H9 (cell line): ENCODE measurements at regions not wholly inside any gene's neighbourhood (a gene's known extent, or its start where the extent isn't known, plus 50 kb on each side); places are given as distances from the start of the nearest gene placed in this dataset.

Experiments used
- DNase-seq: peaks from one replicate; pipeline ENCODE4 v3.0.0-alpha.2; 2017
- H2AFZ ChIP-seq: one replicate; pipeline ENCODE4 v1.6.1; 2013; ENCODE audit warnings: mild to moderate bottlenecking, low read length, control low read depth, moderate library complexity
- H2AK5ac ChIP-seq: 2 replicates; pipeline ENCODE4 v1.6.1; 2013; ENCODE audit warnings: low read length, control low read depth, mixed read lengths; ENCODE audit not compliant: insufficient read length
- H2BK120ac ChIP-seq: one replicate; pipeline ENCODE4 v1.6.1; 2013; ENCODE audit warnings: low read depth, mild to moderate bottlenecking, low read length, control low read depth, inconsistent platforms; ENCODE audit not compliant: poor library complexity, severe bottlenecking
- H2BK12ac ChIP-seq: 2 replicates; pipeline ENCODE4 v1.6.1; 2013; ENCODE audit warnings: low read length, control low read depth, mixed read lengths, low read depth; ENCODE audit not compliant: insufficient read length
- H2BK15ac ChIP-seq: 2 replicates; pipeline ENCODE4 v1.6.1; 2013; ENCODE audit warnings: low read depth, low read length, control low read depth
- H2BK20ac ChIP-seq: one replicate; pipeline ENCODE4 v1.6.1; 2013; ENCODE audit warnings: low read depth, mild to moderate bottlenecking, low read length, control low read depth, inconsistent platforms; ENCODE audit not compliant: poor library complexity, severe bottlenecking
- H2BK5ac ChIP-seq: 2 replicates; pipeline ENCODE4 v1.6.1; 2013; ENCODE audit warnings: low read length, control low read depth, mixed read lengths; ENCODE audit not compliant: insufficient read length
- H3K14ac ChIP-seq: 2 replicates; pipeline ENCODE4 v1.6.1; 2013; ENCODE audit warnings: low read length, control low read depth; ENCODE audit not compliant: insufficient read depth
- H3K18ac ChIP-seq: 2 replicates; pipeline ENCODE4 v1.6.1; 2013; ENCODE audit warnings: low read depth, mild to moderate bottlenecking, mixed read lengths, low read length, control low read depth; ENCODE audit not compliant: insufficient read length
- H3K23ac ChIP-seq: 2 replicates; pipeline ENCODE4 v1.6.1; 2013; ENCODE audit warnings: low read length, control low read depth, mixed read lengths, low read depth; ENCODE audit not compliant: insufficient read length
- H3K23me2 ChIP-seq: 2 replicates; pipeline ENCODE4 v1.6.1; 2013; ENCODE audit warnings: low read depth, mild to moderate bottlenecking, mixed read lengths, low read length, control low read depth; ENCODE audit not compliant: insufficient read length, poor library complexity, severe bottlenecking
- H3K27ac ChIP-seq: 2 replicates; pipeline ENCODE4 v1.5.1; 2013; ENCODE audit warnings: low read length, control low read depth, mixed read lengths, low read depth; ENCODE audit not compliant: insufficient read length
- H3K27me3 ChIP-seq: 2 replicates; pipeline ENCODE4 v1.6.1; 2013; ENCODE audit warnings: low read length, control low read depth, inconsistent platforms; ENCODE audit not compliant: insufficient read depth
- H3K4ac ChIP-seq: 2 replicates; pipeline ENCODE4 v1.6.1; 2013; ENCODE audit warnings: low read depth, mild to moderate bottlenecking, control low read depth, inconsistent platforms, low read length, moderate library complexity
- H3K4me1 ChIP-seq: 2 replicates; pipeline ENCODE4 v1.6.1; 2013; ENCODE audit warnings: low read length, control low read depth, inconsistent platforms; ENCODE audit not compliant: insufficient read depth
- H3K4me2 ChIP-seq: 2 replicates; pipeline ENCODE4 v1.6.1; 2013; ENCODE audit warnings: low read length, control low read depth, mixed read lengths; ENCODE audit not compliant: insufficient read length, insufficient read depth
- H3K56ac ChIP-seq: 2 replicates; pipeline ENCODE4 v1.6.1; 2013; ENCODE audit warnings: low read depth, mild to moderate bottlenecking, mixed read lengths, low read length, control low read depth; ENCODE audit not compliant: insufficient read length
- H3K79me1 ChIP-seq: 2 replicates; pipeline ENCODE4 v1.6.1; 2013; ENCODE audit warnings: low read depth, mild to moderate bottlenecking, moderate library complexity, low read length, control low read depth, inconsistent platforms; ENCODE audit not compliant: insufficient read depth, poor library complexity, severe bottlenecking
- H3K79me2 ChIP-seq: 2 replicates; pipeline ENCODE4 v1.6.1; 2013; ENCODE audit warnings: low read length, control low read depth, inconsistent platforms; ENCODE audit not compliant: insufficient read depth
- H3K9ac ChIP-seq: 2 replicates; pipeline ENCODE4 v1.6.1; 2013; ENCODE audit warnings: low read length, control low read depth, mixed read lengths; ENCODE audit not compliant: insufficient read length; ENCODE audit errors: extremely low read depth
- H3K9me3 ChIP-seq: one replicate; pipeline ENCODE4 v1.6.1; 2013; ENCODE audit warnings: low read depth, low read length, inconsistent platforms; ENCODE audit not compliant: control insufficient read depth
- H3T11ph ChIP-seq: one replicate; pipeline ENCODE4 v1.6.1; 2013; ENCODE audit warnings: mild to moderate bottlenecking, low read length, control low read depth, inconsistent platforms
- H4K20me1 ChIP-seq: one replicate; pipeline ENCODE4 v1.6.1; 2013; ENCODE audit not compliant: control insufficient read depth, insufficient read length, insufficient read depth
- H4K5ac ChIP-seq: 2 replicates; pipeline ENCODE4 v1.6.1; 2013; ENCODE audit warnings: low read depth, mild to moderate bottlenecking, mixed read lengths, low read length, control low read depth; ENCODE audit not compliant: insufficient read length
- H4K8ac ChIP-seq: replicated peaks from 2 replicates; pipeline ENCODE4 v1.6.1; 2013; ENCODE audit warnings: low read length, control low read depth, mixed read lengths, low read depth; ENCODE audit not compliant: insufficient read length
- H4K91ac ChIP-seq: 2 replicates; pipeline ENCODE4 v1.6.1; 2013; ENCODE audit warnings: low read depth, mild to moderate bottlenecking, moderate library complexity, mixed read lengths, low read length, control low read depth; ENCODE audit not compliant: insufficient read length
- H3K27ac Mint-ChIP-seq, 3 experiments: 2 replicates in 2 of 3; 3 replicates in 1 of 3; pipeline ENCODE4 v1.8.0; 2020 to 2021; ENCODE audit warnings: mixed read lengths in 3 of 3, mild to moderate bottlenecking in 1 of 3, moderate library complexity in 1 of 3
- H3K27me3 Mint-ChIP-seq: 2 replicates; pipeline ENCODE4 v1.8.0; 2021; ENCODE audit warnings: low read depth, mild to moderate bottlenecking, moderate library complexity, mixed read lengths
- H3K36me3 Mint-ChIP-seq, 3 experiments: 2 replicates in 2 of 3; 3 replicates in 1 of 3; pipeline ENCODE4 v1.8.0; 2020 to 2021; ENCODE audit warnings: low read depth in 3 of 3, mixed read lengths in 3 of 3; ENCODE audit not compliant: insufficient read depth in 1 of 3
- H3K4me1 Mint-ChIP-seq, 2 experiments: 2 replicates each; pipeline ENCODE4 v1.8.0; 2020; ENCODE audit warnings: mixed read lengths in 2 of 2
- H3K4me3 Mint-ChIP-seq, 2 experiments: 2 replicates in 1 of 2; 3 replicates in 1 of 2; pipeline ENCODE4 v1.8.0; 2020 to 2021; ENCODE audit warnings: mild to moderate bottlenecking in 2 of 2, mixed read lengths in 2 of 2, moderate library complexity in 1 of 2
- H3K9me3 Mint-ChIP-seq, 2 experiments: 2 replicates in 1 of 2; 3 replicates in 1 of 2; pipeline ENCODE4 v1.8.0; 2020; ENCODE audit warnings: mild to moderate bottlenecking in 2 of 2, mixed read lengths in 2 of 2, moderate library complexity in 1 of 2
- CTCF ChIP-seq: fragments of 200-600 bp; sonication (generic); conservative IDR thresholded peaks from 3 replicates; pipeline ENCODE4 v1.8.0; 2021; ENCODE audit warnings: antibody characterized with exemption, mild to moderate bottlenecking
- WGBS: extraction: QIAGEN DNeasy Blood & Tissue Kit; methylation state at CpG from one replicate; pipeline ENCODE4 v1.1.7; 2013; ENCODE audit warnings: missing lambda C conversion rate, low lambda C conversion rate, mixed read lengths; ENCODE audit not compliant: insufficient read length; ENCODE audit errors: extremely low coverage; 5-methylcytosine and 5-hydroxymethylcytosine counted together

DNA sequence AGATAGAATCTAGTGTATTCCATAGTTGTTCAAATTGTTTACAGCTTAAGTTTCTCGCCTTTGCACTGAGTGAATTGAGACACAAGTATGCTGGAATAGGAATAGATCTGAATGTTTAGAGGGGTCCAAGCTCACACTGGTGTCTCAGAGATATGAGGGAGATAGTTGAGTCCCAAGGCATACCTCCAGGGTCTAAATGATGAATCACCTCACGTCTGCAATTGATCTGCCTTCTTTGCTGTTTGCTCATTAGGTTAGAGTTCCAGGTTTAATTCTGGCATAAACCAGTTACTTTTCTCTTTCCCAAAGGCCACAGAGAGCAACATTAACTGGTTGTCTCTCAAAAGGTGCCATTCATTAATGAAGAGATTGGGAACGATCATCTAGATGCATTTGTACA is 106.3 kb upstream of the MME start:
- no CpG with 5 or more reads among the region's 3 CpGs for WGBS

More for the DNA sequence above, 106.3 kb upstream of the MME start:
- no peaks in the 10 kb centered on the region for H3K23me2 ChIP-seq
- no peak overlapping the region for H2AFZ ChIP-seq
- no peaks in the 10 kb centered on the region for H3K79me2 ChIP-seq
- H3K9me3 Mint-ChIP-seq: no peaks in the 10 kb centered on the region; a peak in 1 of 5 replicates
- no peaks in the 10 kb centered on the region for H3K27me3 Mint-ChIP-seq
- no peak overlapping the region for H4K5ac ChIP-seq
- no peak overlapping the region for H2BK15ac ChIP-seq
- H3K4me1 Mint-ChIP-seq: peaks cover 2% of the 10 kb centered on the region in 2 experiments; a peak in 2 of 4 replicates
- no peak for TF ChIP-seq CTCF
- H4K20me1 ChIP-seq: no peaks in the 10 kb centered on the region
- no peak overlapping the region for H3K4me2 ChIP-seq
- H3K9me3 ChIP-seq: no peaks in the 10 kb centered on the region
- no peak overlapping the region for H3K27ac ChIP-seq
- H3K4me1 ChIP-seq: no peaks in the 10 kb centered on the region
- H3K14ac ChIP-seq: no peak overlapping the region
- no peak overlapping the region for H4K8ac ChIP-seq
- no peak overlapping the region for H3K23ac ChIP-seq
- no peak overlapping the region for H2BK120ac ChIP-seq
- no peak overlapping the region for H3K27ac Mint-ChIP-seq
- H4K91ac ChIP-seq: no peak overlapping the region
- H3K4ac ChIP-seq: no peak overlapping the region
- no peaks in the 10 kb centered on the region for H3K36me3 Mint-ChIP-seq
- H3T11ph ChIP-seq: no peak overlapping the region
- H3K4me3 Mint-ChIP-seq: no peak overlapping the region
- no peak overlapping the region for H2AK5ac ChIP-seq
- no peak overlapping the region for H2BK20ac ChIP-seq
- no peak overlapping the region for H2BK12ac ChIP-seq
- DNase-seq: no peak
- H2BK5ac ChIP-seq: no peak overlapping the region
- no peaks in the 10 kb centered on the region for H3K79me1 ChIP-seq
- H3K18ac ChIP-seq: no peak overlapping the region
- no peaks in the 10 kb centered on the region for H3K27me3 ChIP-seq
- H3K56ac ChIP-seq: no peak overlapping the region
- H3K9ac ChIP-seq: no peak overlapping the region
